HEK293 (cell line): ENCODE measurements at regions not wholly inside any gene's neighbourhood (a gene's known extent, or its start where the extent isn't known, plus 50 kb on each side); places are given as distances from the start of the nearest gene placed in this dataset.
"Not testable (repeated sequence)": the region's sequence is repeated elsewhere in the genome, so short reads cannot be mapped to it uniquely, and the experiment has no call there.

Experiments used
- BCL11B ChIP-seq: fragments of 450-650 bp; formaldehyde crosslinking; IDR thresholded peaks from 2 replicates; pipeline ENCODE4 v1.5.1; 2016; ENCODE audit warnings: low read depth, missing biosample characterization, missing genetic modification characterization
- YY1 ChIP-seq: fragments of 450-650 bp; formaldehyde crosslinking; IDR thresholded peaks from 2 replicates; pipeline ENCODE4 v1.5.1; 2018; ENCODE audit warnings: missing biosample characterization, missing genetic modification characterization
- ZNF707 ChIP-seq: fragments of 450-650 bp; formaldehyde crosslinking; IDR thresholded peaks from 2 replicates; pipeline ENCODE4 v1.5.1; 2016; ENCODE audit warnings: missing biosample characterization, missing genetic modification characterization
- TF ChIP-seq, protein P1 (sequence below): fragments of 450-650 bp; formaldehyde crosslinking; IDR thresholded peaks from 2 replicates; pipeline ENCODE4 v1.5.1; 2016; ENCODE audit warnings: missing biosample characterization, missing genetic modification characterization
- TF ChIP-seq, protein P2 (sequence below): IDR thresholded peaks from 2 replicates; pipeline ENCODE4 v1.6.1; 2011; ENCODE audit warnings: mild to moderate bottlenecking, low read depth, low read length, borderline replicate concordance

- TF ChIP-seq, protein P1, sequence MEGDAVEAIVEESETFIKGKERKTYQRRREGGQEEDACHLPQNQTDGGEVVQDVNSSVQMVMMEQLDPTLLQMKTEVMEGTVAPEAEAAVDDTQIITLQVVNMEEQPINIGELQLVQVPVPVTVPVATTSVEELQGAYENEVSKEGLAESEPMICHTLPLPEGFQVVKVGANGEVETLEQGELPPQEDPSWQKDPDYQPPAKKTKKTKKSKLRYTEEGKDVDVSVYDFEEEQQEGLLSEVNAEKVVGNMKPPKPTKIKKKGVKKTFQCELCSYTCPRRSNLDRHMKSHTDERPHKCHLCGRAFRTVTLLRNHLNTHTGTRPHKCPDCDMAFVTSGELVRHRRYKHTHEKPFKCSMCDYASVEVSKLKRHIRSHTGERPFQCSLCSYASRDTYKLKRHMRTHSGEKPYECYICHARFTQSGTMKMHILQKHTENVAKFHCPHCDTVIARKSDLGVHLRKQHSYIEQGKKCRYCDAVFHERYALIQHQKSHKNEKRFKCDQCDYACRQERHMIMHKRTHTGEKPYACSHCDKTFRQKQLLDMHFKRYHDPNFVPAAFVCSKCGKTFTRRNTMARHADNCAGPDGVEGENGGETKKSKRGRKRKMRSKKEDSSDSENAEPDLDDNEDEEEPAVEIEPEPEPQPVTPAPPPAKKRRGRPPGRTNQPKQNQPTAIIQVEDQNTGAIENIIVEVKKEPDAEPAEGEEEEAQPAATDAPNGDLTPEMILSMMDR (tag by site-specific recombination): not testable (repeated sequence)
- TF ChIP-seq BCL11B; YY1; ZNF707 (tag by site-specific recombination): not testable (repeated sequence)
- TF ChIP-seq, protein P2, sequence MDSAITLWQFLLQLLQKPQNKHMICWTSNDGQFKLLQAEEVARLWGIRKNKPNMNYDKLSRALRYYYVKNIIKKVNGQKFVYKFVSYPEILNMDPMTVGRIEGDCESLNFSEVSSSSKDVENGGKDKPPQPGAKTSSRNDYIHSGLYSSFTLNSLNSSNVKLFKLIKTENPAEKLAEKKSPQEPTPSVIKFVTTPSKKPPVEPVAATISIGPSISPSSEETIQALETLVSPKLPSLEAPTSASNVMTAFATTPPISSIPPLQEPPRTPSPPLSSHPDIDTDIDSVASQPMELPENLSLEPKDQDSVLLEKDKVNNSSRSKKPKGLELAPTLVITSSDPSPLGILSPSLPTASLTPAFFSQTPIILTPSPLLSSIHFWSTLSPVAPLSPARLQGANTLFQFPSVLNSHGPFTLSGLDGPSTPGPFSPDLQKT: not testable (repeated sequence)
Observed at GRCh38 chr7:57835161-57835560, 385.2 kb downstream of the ZNF716 start.
